COLO668 (cell line): ENCODE measurements at regions not wholly inside any gene's neighbourhood (a gene's known extent, or its start where the extent isn't known, plus 50 kb on each side); places are given as distances from the start of the nearest gene placed in this dataset.
A peak's percentile ranks its signal among the peaks of the same experiment; 100 is the strongest.

Source experiments
- DNase-seq: peaks from one replicate; lab custom pipeline; 2025; ENCODE audit not compliant: unreplicated experiment; lab: John Stamatoyannopoulos, UW

- no peak for DNase-seq
Measured at GRCh38 chr9:36763778-36764177, 191.1 kb downstream of the MELK start.

- peak; percentile 78 for DNase-seq
Measured at GRCh38 chr9:36764364-36765076, 191.8 kb downstream of the MELK start.

GRCh38 chr9:36765077-36765390, 192.3 kb downstream of the MELK start:
- DNase-seq, result no peak

GRCh38 chr9:36765468-36766341, 193.0 kb downstream of the MELK start:
- DNase-seq, result peak; percentile 88

GRCh38 chr9:36768677-36769076, 196.0 kb downstream of the MELK start:
- no peak for DNase-seq

- DNase-seq, result no peak
Measured at GRCh38 chr9:36770025-36770424, 197.3 kb downstream of the MELK start.

GRCh38 chr9:36772449-36773403, 200.0 kb downstream of the MELK start:
- no peak for DNase-seq

- DNase-seq, result no peak
Measured at GRCh38 chr9:36778682-36779081, 206.0 kb downstream of the MELK start.

GRCh38 chr9:36779582-36779981, 206.9 kb downstream of the MELK start:
- no peak for DNase-seq

- DNase-seq, result no peak
Measured at GRCh38 chr9:36780186-36780585, 207.5 kb downstream of the MELK start.

GRCh38 chr9:36781533-36781932, 208.8 kb downstream of the MELK start:
- peak; percentile 15 for DNase-seq
